K562 (cell line): ENCODE measurements at regions not wholly inside any gene's neighbourhood (a gene's known extent, or its start where the extent isn't known, plus 50 kb on each side); places are given as distances from the start of the nearest gene placed in this dataset.

Experiments
- BHLHE40 ChIP-seq: IDR thresholded peaks from 2 replicates; pipeline ENCODE4 v1.6.1; 2011; ENCODE audit warnings: low read length, improper control_type of control experiment
- CTCF ChIP-seq, 3 experiments: IDR thresholded peaks in 2 of 3; conservative IDR thresholded peaks in 1 of 3; 2 replicates each; pipeline ENCODE4 v1.5.1; 2011 to 2012; ENCODE audit warnings: low read length in 3 of 3, mild to moderate bottlenecking in 3 of 3, control low read depth in 2 of 3, improper control_type of control experiment in 1 of 3, inconsistent platforms in 1 of 3, low read depth in 1 of 3, mixed read lengths in 1 of 3, moderate library complexity in 1 of 3; ENCODE audit not compliant: insufficient read depth in 2 of 3
- NBN ChIP-seq: fragments of 450-650 bp; IDR thresholded peaks from 2 replicates; pipeline ENCODE4 v1.6.1; 2016; ENCODE audit warnings: low read depth, mild to moderate bottlenecking
- NR2C1 ChIP-seq, 2 experiments: fragments of 450-650 bp; IDR thresholded peaks; 2 replicates each; pipeline ENCODE4 v1.6.1; 2017; ENCODE audit warnings: mild to moderate bottlenecking in 2 of 2, antibody characterized with exemption in 1 of 2, inconsistent platforms in 1 of 2, missing compliant biosample characterization in 1 of 2, missing genetic modification characterization in 1 of 2
- OTX1 ChIP-seq: fragments of 450-650 bp; formaldehyde crosslinking; IDR thresholded peaks from 2 replicates; pipeline ENCODE4 v1.4.0; 2022; ENCODE audit warnings: mild to moderate bottlenecking
- PPARD ChIP-seq: fragments of 250-450 bp; sonication (Bioruptor Pico); IDR thresholded peaks from 2 replicates; pipeline ENCODE4 v1.8.0; 2022; ENCODE audit warnings: inconsistent platforms, mild to moderate bottlenecking, moderate library complexity
- REST ChIP-seq, 2 experiments: fragments of 450-650 bp; formaldehyde crosslinking in 1 of 2; IDR thresholded peaks; 2 replicates each; pipeline versions ENCODE4 v1.4.0 to v1.6.1; 2014 to 2020; ENCODE audit warnings: mild to moderate bottlenecking in 2 of 2, borderline replicate concordance in 1 of 2, low read depth in 1 of 2
- ZNF165 ChIP-seq: fragments of 250-450 bp; sonication (Bioruptor Pico); IDR thresholded peaks from 2 replicates; pipeline ENCODE4 v1.4.0; 2020; ENCODE audit warnings: borderline replicate concordance
- ZNF512 ChIP-seq: IDR thresholded peaks from 2 replicates; pipeline ENCODE4 v1.6.1; 2016; ENCODE audit warnings: missing genetic modification characterization, missing compliant biosample characterization

- TF ChIP-seq REST (IDR thresholded peaks at IDR 0.05; ENCODE audit: borderline replicate concordance) (peak; percentile 90), REST (CRISPR knock-in tag; IDR thresholded peaks at IDR 0.05; ENCODE audit: low read depth) (no peak), ZNF165 (no peak), ZNF512 (tag) (no peak), PPARD (CRISPR knock-in tag) (no peak), NR2C1 (IDR thresholded peaks at IDR 0.05) (peak; percentile 92), NR2C1 (tag; IDR thresholded peaks at IDR 0.05) (peak; percentile 93), OTX1 (CRISPR knock-in tag) (no peak), CTCF (IDR thresholded peaks at IDR 0.05 in 2 of 3, conservative IDR thresholded peaks at IDR 0.05 in 1 of 3; ENCODE audit: insufficient read depth in 2 of 3, low read depth in 1 of 3, low read length in 3 of 3) (peak; percentile 86 to 95 (median 93)), BHLHE40 (no peak; the same call in 1 of the 2 replicates), NBN (0 out of 2 replicates have a peak, but pooled peaks have one; percentile 46)
Measured at GRCh38 chr7:101688183-101688831, 59.2 kb upstream of the MYL10 start (continued).
